Breast epithelium (tissue), 3 donors: ENCODE measurements at regions not wholly inside any gene's neighbourhood (a gene's known extent, or its start where the extent isn't known, plus 50 kb on each side); places are given as distances from the start of the nearest gene placed in this dataset.

Experiments
- POLR2A ChIP-seq: fragments of 450-650 bp; IDR thresholded peaks from one replicate; pipeline ENCODE4 v1.6.1; 2016; ENCODE audit warnings: antibody characterized with exemption, mild to moderate bottlenecking, moderate library complexity
- POLR2AphosphoS5 ChIP-seq, 3 donors: sonication (generic); formaldehyde crosslinking; IDR thresholded peaks; one replicate each; pipeline ENCODE4 v1.6.1; 2017; ENCODE audit warnings: antibody characterized with exemption in 3 of 3

DNA sequence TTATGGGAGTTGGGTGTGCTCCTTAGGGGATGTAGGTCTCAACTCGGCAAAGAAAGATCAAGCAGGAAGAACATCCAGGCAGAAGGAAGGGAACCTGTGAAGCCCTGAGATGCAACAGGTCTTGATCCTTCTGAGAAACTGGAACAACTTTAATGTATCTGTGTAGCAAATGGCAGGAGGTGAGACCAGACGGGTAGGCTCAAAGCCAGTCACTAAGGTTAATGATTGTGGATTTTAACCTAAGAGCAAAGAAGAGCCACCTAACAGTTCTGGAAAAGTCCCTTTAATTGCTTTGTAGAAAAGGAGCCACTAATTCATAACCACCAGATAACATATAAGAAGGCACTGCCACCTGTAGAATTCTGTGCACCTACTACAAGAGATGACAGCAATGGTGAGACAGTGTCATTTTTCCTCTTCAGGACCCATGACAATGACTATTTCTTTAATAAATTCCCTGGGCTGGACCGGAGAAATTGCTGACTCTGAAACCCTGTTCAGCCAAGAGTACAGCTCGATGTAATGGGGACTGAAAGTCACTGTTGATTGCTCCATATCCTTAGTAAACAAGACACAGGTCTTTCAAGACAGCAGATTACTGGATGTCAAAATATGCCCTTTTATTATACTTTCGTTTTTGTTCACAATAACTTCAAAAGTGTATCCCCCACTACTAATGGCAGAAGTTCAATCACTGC lies 326.2 kb downstream of the CBLN4 start:
- TF ChIP-seq POLR2AphosphoS5 (IDR thresholded peaks at IDR 0.05) (no peak), POLR2A (no peak)
